HEK293 (cell line): ENCODE measurements at regions not wholly inside any gene's neighbourhood (a gene's known extent, or its start where the extent isn't known, plus 50 kb on each side); places are given as distances from the start of the nearest gene placed in this dataset.

Source experiments
- BCL11A ChIP-seq: fragments of 450-650 bp; formaldehyde crosslinking; IDR thresholded peaks from 2 replicates; pipeline ENCODE4 v1.5.1; 2016; ENCODE audit warnings: low read depth, missing biosample characterization, missing genetic modification characterization
- KLF10 ChIP-seq: fragments of 450-650 bp; IDR thresholded peaks from 2 replicates; pipeline ENCODE4 v1.5.1; 2018; ENCODE audit warnings: missing biosample characterization, mild to moderate bottlenecking, missing genetic modification characterization
- MZF1 ChIP-seq: fragments of 450-650 bp; formaldehyde crosslinking; IDR thresholded peaks from 2 replicates; pipeline ENCODE4 v1.5.1; 2017; ENCODE audit warnings: missing biosample characterization, missing genetic modification characterization, borderline replicate concordance
- ZBTB8A ChIP-seq: fragments of 450-650 bp; formaldehyde crosslinking; IDR thresholded peaks from 2 replicates; pipeline ENCODE4 v1.5.1; 2016; ENCODE audit warnings: missing biosample characterization, missing genetic modification characterization
- ZNF10 ChIP-seq: fragments of 450-650 bp; formaldehyde crosslinking; IDR thresholded peaks from 2 replicates; pipeline ENCODE4 v1.5.1; 2017; ENCODE audit warnings: missing biosample characterization, missing genetic modification characterization
- ZNF112 ChIP-seq: fragments of 450-650 bp; formaldehyde crosslinking; IDR thresholded peaks from 2 replicates; pipeline ENCODE4 v1.5.0; 2017; ENCODE audit warnings: missing biosample characterization, missing genetic modification characterization
- ZNF155 ChIP-seq: fragments of 450-650 bp; formaldehyde crosslinking; IDR thresholded peaks from 2 replicates; pipeline ENCODE4 v1.5.1; 2016; ENCODE audit warnings: missing biosample characterization, missing genetic modification characterization
- ZNF311 ChIP-seq: fragments of 450-650 bp; formaldehyde crosslinking; IDR thresholded peaks from 2 replicates; pipeline ENCODE4 v1.5.1; 2017; ENCODE audit warnings: missing biosample characterization, missing genetic modification characterization, borderline replicate concordance
- ZNF324 ChIP-seq: fragments of 450-650 bp; formaldehyde crosslinking; IDR thresholded peaks from 2 replicates; pipeline ENCODE4 v1.5.1; 2016; ENCODE audit warnings: missing biosample characterization, missing genetic modification characterization
- TF ChIP-seq, protein P1 (sequence below): fragments of 450-650 bp; formaldehyde crosslinking; conservative IDR thresholded peaks from 2 replicates; pipeline ENCODE4 v1.5.1; 2016; ENCODE audit warnings: low read depth, missing biosample characterization, missing genetic modification characterization
- TF ChIP-seq, protein P2 (sequence below): fragments of 450-650 bp; formaldehyde crosslinking; IDR thresholded peaks from 2 replicates; pipeline ENCODE4 v1.5.1; 2016; ENCODE audit warnings: missing biosample characterization, missing genetic modification characterization
- TF ChIP-seq, protein P3 (sequence below): fragments of 450-650 bp; IDR thresholded peaks from 2 replicates; pipeline ENCODE4 v1.5.1; 2018; ENCODE audit warnings: missing biosample characterization, mild to moderate bottlenecking, missing genetic modification characterization
- TF ChIP-seq, protein P4 (sequence below): fragments of 450-650 bp; formaldehyde crosslinking; IDR thresholded peaks from 2 replicates; pipeline ENCODE4 v1.5.1; 2017; ENCODE audit warnings: missing biosample characterization, mild to moderate bottlenecking, missing genetic modification characterization, moderate library complexity

DNA sequence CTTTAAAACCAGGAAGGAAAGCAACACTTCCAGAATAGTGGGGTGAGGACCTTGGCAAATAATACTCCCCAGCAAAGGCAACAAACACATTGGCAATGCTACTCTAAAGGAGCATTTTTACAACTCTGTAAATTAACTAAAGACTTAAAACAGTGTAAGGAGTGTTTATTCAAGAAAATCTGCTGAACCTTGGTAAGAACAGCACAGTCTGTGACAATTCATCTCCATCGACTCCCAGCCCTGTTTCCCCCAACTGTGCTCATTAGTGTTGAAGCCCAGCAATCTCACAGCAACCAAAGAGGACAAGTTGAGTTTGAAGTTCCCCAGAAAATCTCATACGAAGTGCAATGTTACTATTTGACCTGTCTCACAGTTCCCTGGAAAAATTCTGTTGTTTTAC lies 884.9 kb downstream of the C6orf118 start:
- TF ChIP-seq ZBTB8A (no peak), BCL11A (tag by site-specific recombination) (no peak), ZNF10 (tag by site-specific recombination) (no peak), ZNF311 (tag by site-specific recombination) (no peak), ZNF112 (no peak), KLF10 (tag by site-specific recombination) (no peak), ZNF324 (tag by site-specific recombination) (no peak), MZF1 (tag by site-specific recombination) (no peak), ZNF155 (tag by site-specific recombination) (no peak)
- TF ChIP-seq, protein P1, sequence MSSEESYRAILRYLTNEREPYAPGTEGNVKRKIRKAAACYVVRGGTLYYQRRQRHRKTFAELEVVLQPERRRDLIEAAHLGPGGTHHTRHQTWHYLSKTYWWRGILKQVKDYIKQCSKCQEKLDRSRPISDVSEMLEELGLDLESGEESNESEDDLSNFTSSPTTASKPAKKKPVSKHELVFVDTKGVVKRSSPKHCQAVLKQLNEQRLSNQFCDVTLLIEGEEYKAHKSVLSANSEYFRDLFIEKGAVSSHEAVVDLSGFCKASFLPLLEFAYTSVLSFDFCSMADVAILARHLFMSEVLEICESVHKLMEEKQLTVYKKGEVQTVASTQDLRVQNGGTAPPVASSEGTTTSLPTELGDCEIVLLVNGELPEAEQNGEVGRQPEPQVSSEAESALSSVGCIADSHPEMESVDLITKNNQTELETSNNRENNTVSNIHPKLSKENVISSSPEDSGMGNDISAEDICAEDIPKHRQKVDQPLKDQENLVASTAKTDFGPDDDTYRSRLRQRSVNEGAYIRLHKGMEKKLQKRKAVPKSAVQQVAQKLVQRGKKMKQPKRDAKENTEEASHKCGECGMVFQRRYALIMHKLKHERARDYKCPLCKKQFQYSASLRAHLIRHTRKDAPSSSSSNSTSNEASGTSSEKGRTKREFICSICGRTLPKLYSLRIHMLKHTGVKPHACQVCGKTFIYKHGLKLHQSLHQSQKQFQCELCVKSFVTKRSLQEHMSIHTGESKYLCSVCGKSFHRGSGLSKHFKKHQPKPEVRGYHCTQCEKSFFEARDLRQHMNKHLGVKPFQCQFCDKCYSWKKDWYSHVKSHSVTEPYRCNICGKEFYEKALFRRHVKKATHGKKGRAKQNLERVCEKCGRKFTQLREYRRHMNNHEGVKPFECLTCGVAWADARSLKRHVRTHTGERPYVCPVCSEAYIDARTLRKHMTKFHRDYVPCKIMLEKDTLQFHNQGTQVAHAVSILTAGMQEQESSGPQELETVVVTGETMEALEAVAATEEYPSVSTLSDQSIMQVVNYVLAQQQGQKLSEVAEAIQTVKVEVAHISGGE (tag by site-specific recombination), result no peak
- TF ChIP-seq, protein P2, sequence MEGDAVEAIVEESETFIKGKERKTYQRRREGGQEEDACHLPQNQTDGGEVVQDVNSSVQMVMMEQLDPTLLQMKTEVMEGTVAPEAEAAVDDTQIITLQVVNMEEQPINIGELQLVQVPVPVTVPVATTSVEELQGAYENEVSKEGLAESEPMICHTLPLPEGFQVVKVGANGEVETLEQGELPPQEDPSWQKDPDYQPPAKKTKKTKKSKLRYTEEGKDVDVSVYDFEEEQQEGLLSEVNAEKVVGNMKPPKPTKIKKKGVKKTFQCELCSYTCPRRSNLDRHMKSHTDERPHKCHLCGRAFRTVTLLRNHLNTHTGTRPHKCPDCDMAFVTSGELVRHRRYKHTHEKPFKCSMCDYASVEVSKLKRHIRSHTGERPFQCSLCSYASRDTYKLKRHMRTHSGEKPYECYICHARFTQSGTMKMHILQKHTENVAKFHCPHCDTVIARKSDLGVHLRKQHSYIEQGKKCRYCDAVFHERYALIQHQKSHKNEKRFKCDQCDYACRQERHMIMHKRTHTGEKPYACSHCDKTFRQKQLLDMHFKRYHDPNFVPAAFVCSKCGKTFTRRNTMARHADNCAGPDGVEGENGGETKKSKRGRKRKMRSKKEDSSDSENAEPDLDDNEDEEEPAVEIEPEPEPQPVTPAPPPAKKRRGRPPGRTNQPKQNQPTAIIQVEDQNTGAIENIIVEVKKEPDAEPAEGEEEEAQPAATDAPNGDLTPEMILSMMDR (tag by site-specific recombination), result no peak
- TF ChIP-seq, protein P3, sequence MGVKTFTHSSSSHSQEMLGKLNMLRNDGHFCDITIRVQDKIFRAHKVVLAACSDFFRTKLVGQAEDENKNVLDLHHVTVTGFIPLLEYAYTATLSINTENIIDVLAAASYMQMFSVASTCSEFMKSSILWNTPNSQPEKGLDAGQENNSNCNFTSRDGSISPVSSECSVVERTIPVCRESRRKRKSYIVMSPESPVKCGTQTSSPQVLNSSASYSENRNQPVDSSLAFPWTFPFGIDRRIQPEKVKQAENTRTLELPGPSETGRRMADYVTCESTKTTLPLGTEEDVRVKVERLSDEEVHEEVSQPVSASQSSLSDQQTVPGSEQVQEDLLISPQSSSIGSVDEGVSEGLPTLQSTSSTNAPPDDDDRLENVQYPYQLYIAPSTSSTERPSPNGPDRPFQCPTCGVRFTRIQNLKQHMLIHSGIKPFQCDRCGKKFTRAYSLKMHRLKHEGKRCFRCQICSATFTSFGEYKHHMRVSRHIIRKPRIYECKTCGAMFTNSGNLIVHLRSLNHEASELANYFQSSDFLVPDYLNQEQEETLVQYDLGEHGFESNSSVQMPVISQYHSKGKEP, result no peak
- TF ChIP-seq, protein P4, sequence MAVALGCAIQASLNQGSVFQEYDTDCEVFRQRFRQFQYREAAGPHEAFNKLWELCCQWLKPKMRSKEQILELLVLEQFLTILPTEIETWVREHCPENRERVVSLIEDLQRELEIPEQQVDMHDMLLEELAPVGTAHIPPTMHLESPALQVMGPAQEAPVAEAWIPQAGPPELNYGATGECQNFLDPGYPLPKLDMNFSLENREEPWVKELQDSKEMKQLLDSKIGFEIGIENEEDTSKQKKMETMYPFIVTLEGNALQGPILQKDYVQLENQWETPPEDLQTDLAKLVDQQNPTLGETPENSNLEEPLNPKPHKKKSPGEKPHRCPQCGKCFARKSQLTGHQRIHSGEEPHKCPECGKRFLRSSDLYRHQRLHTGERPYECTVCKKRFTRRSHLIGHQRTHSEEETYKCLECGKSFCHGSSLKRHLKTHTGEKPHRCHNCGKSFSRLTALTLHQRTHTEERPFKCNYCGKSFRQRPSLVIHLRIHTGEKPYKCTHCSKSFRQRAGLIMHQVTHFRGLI, result no peak
